Neural crest cell (in vitro differentiated cells): ENCODE measurements at regions not wholly inside any gene's neighbourhood (a gene's known extent, or its start where the extent isn't known, plus 50 kb on each side); places are given as distances from the start of the nearest gene placed in this dataset.
A peak's percentile ranks its signal among the peaks of the same experiment; 100 is the strongest.
"Not testable (repeated sequence)": the region's sequence is repeated elsewhere in the genome, so short reads cannot be mapped to it uniquely, and the experiment has no call there.

ENCODE experiments used
- DNase-seq: peaks from one replicate; pipeline ENCODE4 v3.0.0; 2021; ENCODE audit warnings: low read depth, mixed read lengths, low spot score
- H3K27ac Mint-ChIP-seq: one replicate; pipeline ENCODE4 v1.8.0; 2021; ENCODE audit warnings: mild to moderate bottlenecking, mixed read lengths; ENCODE audit not compliant: unreplicated experiment
- H3K27me3 Mint-ChIP-seq: 2 replicates; pipeline ENCODE4 v1.8.0; 2021; ENCODE audit warnings: low read depth, mild to moderate bottlenecking, mixed read lengths
- H3K36me3 Mint-ChIP-seq: 2 replicates; pipeline ENCODE4 v1.8.0; 2021; ENCODE audit warnings: low read depth, mild to moderate bottlenecking, mixed read lengths
- H3K4me1 Mint-ChIP-seq: 2 replicates; pipeline ENCODE4 v1.8.0; 2021; ENCODE audit warnings: mixed read lengths
- H3K4me3 Mint-ChIP-seq: one replicate; pipeline ENCODE4 v1.8.0; 2021; ENCODE audit warnings: mild to moderate bottlenecking, mixed read lengths
- H3K9me3 Mint-ChIP-seq: 2 replicates; pipeline ENCODE4 v1.8.0; 2021; ENCODE audit warnings: mixed read lengths
- CTCF ChIP-seq: fragments of 200-600 bp; sonication (generic); conservative IDR thresholded peaks from 2 replicates; pipeline ENCODE4 v1.5.0; 2021; ENCODE audit warnings: antibody characterized with exemption, mild to moderate bottlenecking

DNA sequence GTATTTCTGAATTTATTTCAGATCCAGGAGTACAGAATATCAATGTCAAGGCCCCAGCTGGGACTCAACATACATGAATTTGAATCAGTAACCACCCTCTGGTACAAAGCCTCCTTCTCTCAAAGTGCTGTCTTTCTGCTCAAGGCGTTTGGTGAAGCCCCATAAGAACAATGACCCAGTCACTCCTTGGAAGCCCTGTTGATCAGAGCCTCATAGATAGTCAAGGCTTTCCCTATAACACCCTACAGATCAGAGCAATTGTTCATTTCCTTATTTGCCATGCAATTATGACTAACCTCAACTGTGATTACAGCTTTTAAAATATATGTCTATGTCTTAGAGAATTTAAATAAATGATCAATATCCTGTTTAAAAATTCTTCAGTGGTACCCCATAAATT is 159.1 kb upstream of the CREB1 start:
- no peak for DNase-seq
- no peaks in the 10 kb centered on the region for H3K27me3 Mint-ChIP-seq
- H3K36me3 Mint-ChIP-seq, result peaks cover 4% of the 10 kb centered on the region
- peaks cover 42% of the 10 kb centered on the region for H3K4me1 Mint-ChIP-seq
- TF ChIP-seq CTCF, result no peak
- H3K27ac Mint-ChIP-seq, result peak overlapping the region; percentile 44
- peaks cover 16% of the 10 kb centered on the region for H3K9me3 Mint-ChIP-seq
- H3K4me3 Mint-ChIP-seq, result no peak overlapping the region

DNA sequence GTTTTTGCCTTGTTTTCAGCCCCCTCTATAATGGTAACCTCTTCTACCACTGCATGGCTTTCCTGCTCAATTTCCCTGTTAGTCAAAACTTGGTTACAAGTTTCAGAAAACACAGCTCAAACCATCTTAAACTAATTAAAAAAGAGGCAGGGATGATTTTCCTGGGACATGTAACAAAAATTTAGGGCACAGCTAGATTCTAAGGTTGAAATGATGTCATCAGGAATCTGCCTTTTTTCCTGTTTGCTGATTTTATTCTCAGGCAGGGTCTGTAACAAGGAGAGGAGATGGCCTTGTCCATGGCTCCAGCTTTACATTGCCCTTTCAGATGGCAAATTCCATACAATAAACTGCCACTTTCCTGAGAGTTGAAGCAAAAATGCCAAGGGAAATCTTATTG is 157.9 kb upstream of the CREB1 start:
- Mint-ChIP-seq H3K27ac (no peak overlapping the region), H3K36me3 (peaks cover 5% of the 10 kb centered on the region), H3K4me3 (no peak overlapping the region), H3K4me1 (peaks cover 35% of the 10 kb centered on the region), H3K9me3 (peaks cover 20% of the 10 kb centered on the region), H3K27me3 (no peaks in the 10 kb centered on the region)
- no peak for TF ChIP-seq CTCF
- no peak for DNase-seq

GRCh38 chr2:207372483-207372882 is 157.3 kb upstream of the CREB1 start:
- Mint-ChIP-seq H3K4me1 (peaks cover 32% of the 10 kb centered on the region), H3K36me3 (peaks cover 7% of the 10 kb centered on the region), H3K4me3 (no peak overlapping the region), H3K27ac (no peak overlapping the region), H3K9me3 (peaks cover 23% of the 10 kb centered on the region), H3K27me3 (no peaks in the 10 kb centered on the region)
- no peak for DNase-seq
- no peak for TF ChIP-seq CTCF

GRCh38 chr2:207375207-207375875 is 154.4 kb upstream of the CREB1 start:
- TF ChIP-seq CTCF, result no peak
- Mint-ChIP-seq H3K4me3 (no peak overlapping the region), H3K9me3 (peaks cover 35% of the 10 kb centered on the region), H3K4me1 (peaks cover 10% of the 10 kb centered on the region), H3K36me3 (peaks cover 24% of the 10 kb centered on the region), H3K27me3 (no peaks in the 10 kb centered on the region), H3K27ac (no peak overlapping the region)
- DNase-seq, result no peak

- peaks cover 26% of the 10 kb centered on the region for H3K9me3 Mint-ChIP-seq
Measured at GRCh38 chr2:207378620-207379019, 151.1 kb upstream of the CREB1 start.

DNA sequence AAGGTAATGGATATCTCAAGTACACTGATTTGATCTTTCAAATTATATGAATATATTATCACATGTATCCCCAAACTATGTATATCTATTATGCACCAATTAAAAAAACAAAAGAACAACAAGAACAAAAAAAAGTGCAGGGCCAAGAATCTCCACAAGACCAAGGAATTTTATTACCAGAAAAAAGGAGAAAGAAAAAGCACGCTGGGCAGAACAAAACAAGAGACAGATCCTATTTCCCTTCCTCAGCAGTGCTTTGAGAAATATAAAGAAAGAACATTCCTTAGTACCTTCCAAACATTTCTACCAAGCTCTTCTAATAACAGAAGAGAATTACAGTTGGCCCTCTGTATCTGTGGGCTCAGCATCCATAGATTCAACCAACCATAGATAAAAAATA is 144.7 kb upstream of the CREB1 start:
- TF ChIP-seq CTCF, result no peak
- peaks cover 5% of the 10 kb centered on the region for H3K4me1 Mint-ChIP-seq
- H3K4me3 Mint-ChIP-seq, result no peak overlapping the region
- peaks cover 14% of the 10 kb centered on the region for H3K36me3 Mint-ChIP-seq
- DNase-seq, result no peak
- H3K9me3 Mint-ChIP-seq, result peaks cover 9% of the 10 kb centered on the region
- no peak overlapping the region for H3K27ac Mint-ChIP-seq
- H3K27me3 Mint-ChIP-seq, result no peaks in the 10 kb centered on the region

More at GRCh38 chr2:207378620-207379019, 151.1 kb upstream of the CREB1 start:
- peaks cover 28% of the 10 kb centered on the region for H3K36me3 Mint-ChIP-seq
- not testable (repeated sequence) for H3K4me3 Mint-ChIP-seq, DNase-seq, H3K27me3 Mint-ChIP-seq, H3K4me1 Mint-ChIP-seq, H3K27ac Mint-ChIP-seq
